Limb (tissue), 2 donors: ENCODE measurements at regions not wholly inside any gene's neighbourhood (a gene's known extent, or its start where the extent isn't known, plus 50 kb on each side); places are given as distances from the start of the nearest gene placed in this dataset.
"Not testable (repeated sequence)": the region's sequence is repeated elsewhere in the genome, so short reads cannot be mapped to it uniquely, and the experiment has no call there.

Source experiments
- DNase-seq, 2 donors: peaks; one replicate each; pipeline ENCODE4 v3.0.0-alpha.2; 2016; ENCODE audit errors: extremely low spot score in 2 of 2

GRCh38 chr3:195635262-195635873, 51.6 kb upstream of the APOD start:
- not testable (repeated sequence) for DNase-seq

DNA sequence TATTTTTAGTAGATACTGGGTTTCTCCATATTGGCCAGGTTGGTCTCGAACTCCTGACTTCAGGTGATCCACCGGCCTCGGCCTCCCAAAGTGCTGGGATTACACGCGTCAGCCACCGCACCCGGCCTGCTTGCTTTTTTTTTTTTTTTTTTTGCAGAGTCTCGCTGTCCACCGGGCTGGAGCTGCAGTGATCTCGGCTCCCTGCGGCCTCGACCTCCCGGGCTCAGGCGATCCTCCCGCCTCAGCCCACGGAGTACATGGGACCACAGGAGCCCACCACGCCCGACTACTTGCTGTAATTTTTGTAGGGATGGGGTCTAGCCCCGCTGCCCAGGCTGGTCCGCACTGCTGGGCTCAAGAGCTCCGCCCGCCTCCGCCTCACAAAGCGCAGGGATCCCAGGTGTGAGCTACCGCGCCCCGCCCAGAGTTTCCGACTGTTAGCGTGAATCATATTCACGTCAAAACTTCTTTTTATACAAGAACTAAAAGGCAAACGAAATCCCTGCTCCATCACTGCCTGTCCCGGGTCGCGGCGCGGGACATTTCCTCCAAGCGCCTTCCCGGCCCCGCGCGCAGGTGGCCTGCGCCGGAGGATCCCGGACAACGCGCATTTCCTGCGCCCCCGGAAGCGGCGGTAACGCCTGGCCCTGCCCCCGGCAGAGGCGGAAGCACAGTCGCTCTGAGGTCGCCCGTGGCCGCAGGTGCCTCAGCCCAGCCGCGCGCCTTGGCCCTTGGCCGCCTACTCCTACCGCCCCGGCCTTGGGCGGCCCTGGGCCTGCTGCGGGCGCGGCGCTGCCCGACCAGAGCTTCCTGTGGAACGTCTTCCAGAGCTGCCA, 50.9 kb upstream of the APOD start:
- not testable (repeated sequence) for DNase-seq
